ENCODE measurements at regions not wholly inside any gene's neighbourhood (a gene's known extent, or its start where the extent isn't known, plus 50 kb on each side); places are given as distances from the start of the nearest gene placed in this dataset.

- H2AFZ ChIP-seq (replicated peaks): no peak overlapping the region
- no peaks in the 10 kb centered on the region for H3K27me3 ChIP-seq
- no peak overlapping the region for H3K4me3 Mint-ChIP-seq
These were observed 140.7 kb upstream of the TMC3 start for GRCh38 chr15:81514725-81515124.

GRCh38 chr15:81511138-81511537, 137.1 kb upstream of the TMC3 start:
- Histone ChIP-seq H3K27me3 (no peaks in the 10 kb centered on the region), H3K4me3 (no peak overlapping the region), H3K4me2 (no peak overlapping the region)

More at GRCh38 chr15:81514725-81515124, 140.7 kb upstream of the TMC3 start:
- no peak for TF ChIP-seq CTCF (IDR thresholded peaks at IDR 0.05)
- TF ChIP-seq EZH2phosphoT487 (IDR thresholded peaks at IDR 0.05): no peak
- TF ChIP-seq EZH2 (IDR thresholded peaks at IDR 0.05): no peak
- H3K4me1 ChIP-seq: no peaks in the 10 kb centered on the region
- H3K9ac ChIP-seq: no peak overlapping the region
- Mint-ChIP-seq H3K36me3 (no peaks in the 10 kb centered on the region), H3K9me3 (no peaks in the 10 kb centered on the region), H3K4me1 (no peaks in the 10 kb centered on the region), H3K27me3 (ENCODE audit: insufficient read depth, low read depth) (peaks cover 4% of the 10 kb centered on the region), H3K27ac (no peak overlapping the region)
- no peaks in the 10 kb centered on the region for H3F3A ChIP-seq (ENCODE audit: low read depth)
- H3K79me2 ChIP-seq (ENCODE audit: low read depth): no peaks in the 10 kb centered on the region
- H3K4me3 ChIP-seq: no peak overlapping the region
- no peak overlapping the region for H3K4me2 ChIP-seq
- no peak overlapping the region for H3K27ac ChIP-seq
- DNase-seq (ENCODE audit: low spot score): no peak
- no peaks in the 10 kb centered on the region for H3K36me3 ChIP-seq
- no peaks in the 10 kb centered on the region for H3K9me3 ChIP-seq (ENCODE audit: low read depth)
- no peaks in the 10 kb centered on the region for H4K20me1 ChIP-seq (ENCODE audit: low read depth)

GRCh38 chr15:81507831-81508230, 133.8 kb upstream of the TMC3 start:
- Histone ChIP-seq H3K4me2 (no peak overlapping the region), H3K4me1 (no peaks in the 10 kb centered on the region), H3K4me3 (no peak overlapping the region), H3K79me2 (ENCODE audit: low read depth) (no peaks in the 10 kb centered on the region), H3K36me3 (no peaks in the 10 kb centered on the region), H3K27me3 (no peaks in the 10 kb centered on the region), H2AFZ (replicated peaks) (no peak overlapping the region), H3K9ac (no peak overlapping the region), H3K27ac (no peak overlapping the region), H3F3A (ENCODE audit: low read depth) (no peaks in the 10 kb centered on the region), H4K20me1 (ENCODE audit: low read depth) (no peaks in the 10 kb centered on the region), H3K9me3 (ENCODE audit: low read depth) (no peaks in the 10 kb centered on the region)
- TF ChIP-seq EZH2 (IDR thresholded peaks at IDR 0.05): no peak
- TF ChIP-seq EZH2phosphoT487 (IDR thresholded peaks at IDR 0.05): no peak
- TF ChIP-seq CTCF (IDR thresholded peaks at IDR 0.05): no peak
- no peaks in the 10 kb centered on the region for H3K27me3 Mint-ChIP-seq (ENCODE audit: insufficient read depth, low read depth)
- no peak overlapping the region for H3K4me3 Mint-ChIP-seq
- no peaks in the 10 kb centered on the region for H3K9me3 Mint-ChIP-seq
- H3K4me1 Mint-ChIP-seq: no peaks in the 10 kb centered on the region
- DNase-seq (ENCODE audit: low spot score): no peak
- no peaks in the 10 kb centered on the region for H3K36me3 Mint-ChIP-seq
- H3K27ac Mint-ChIP-seq: no peak overlapping the region

More at GRCh38 chr15:81511138-81511537, 137.1 kb upstream of the TMC3 start:
- H3K27ac Mint-ChIP-seq: no peak overlapping the region
- H3K36me3 Mint-ChIP-seq: no peaks in the 10 kb centered on the region
- TF ChIP-seq EZH2phosphoT487 (IDR thresholded peaks at IDR 0.05): no peak
- H3K79me2 ChIP-seq (ENCODE audit: low read depth): no peaks in the 10 kb centered on the region
- no peaks in the 10 kb centered on the region for H3K36me3 ChIP-seq
- H3K27me3 Mint-ChIP-seq (ENCODE audit: insufficient read depth, low read depth): no peaks in the 10 kb centered on the region
- H3K4me3 Mint-ChIP-seq: no peak overlapping the region
- H3K9me3 Mint-ChIP-seq: no peaks in the 10 kb centered on the region
- H3K9me3 ChIP-seq (ENCODE audit: low read depth): no peaks in the 10 kb centered on the region
- H2AFZ ChIP-seq (replicated peaks): no peak overlapping the region
- no peak for DNase-seq (ENCODE audit: low spot score)
- H4K20me1 ChIP-seq (ENCODE audit: low read depth): no peaks in the 10 kb centered on the region
- H3K4me1 Mint-ChIP-seq: no peaks in the 10 kb centered on the region
- no peaks in the 10 kb centered on the region for H3K4me1 ChIP-seq
- H3K9ac ChIP-seq: no peak overlapping the region
- no peaks in the 10 kb centered on the region for H3F3A ChIP-seq (ENCODE audit: low read depth)
- H3K27ac ChIP-seq: no peak overlapping the region

GRCh38 chr15:81506936-81507335, 132.9 kb upstream of the TMC3 start:
- H3K79me2 ChIP-seq (ENCODE audit: low read depth): no peaks in the 10 kb centered on the region
- no peak for DNase-seq (ENCODE audit: low spot score)
- H3K36me3 ChIP-seq: no peaks in the 10 kb centered on the region
- no peaks in the 10 kb centered on the region for H3K36me3 Mint-ChIP-seq
- H4K20me1 ChIP-seq (ENCODE audit: low read depth): no peaks in the 10 kb centered on the region
- H3K27ac Mint-ChIP-seq: no peak overlapping the region
- no peaks in the 10 kb centered on the region for H3K27me3 ChIP-seq
- H3K27ac ChIP-seq: no peak overlapping the region
- H3K4me2 ChIP-seq: no peak overlapping the region
- peaks cover 2% of the 10 kb centered on the region for H3K27me3 Mint-ChIP-seq (ENCODE audit: insufficient read depth, low read depth)
- no peak overlapping the region for H3K4me3 ChIP-seq
- H3K4me1 Mint-ChIP-seq: no peaks in the 10 kb centered on the region
- no peaks in the 10 kb centered on the region for H3K4me1 ChIP-seq
- no peak overlapping the region for H3K9ac ChIP-seq
- no peaks in the 10 kb centered on the region for H3K9me3 ChIP-seq (ENCODE audit: low read depth)
- no peaks in the 10 kb centered on the region for H3F3A ChIP-seq (ENCODE audit: low read depth)
- H2AFZ ChIP-seq (replicated peaks): no peak overlapping the region
- no peak overlapping the region for H3K4me3 Mint-ChIP-seq
- no peaks in the 10 kb centered on the region for H3K9me3 Mint-ChIP-seq
- no peak for TF ChIP-seq EZH2 (IDR thresholded peaks at IDR 0.05)
- TF ChIP-seq EZH2phosphoT487 (IDR thresholded peaks at IDR 0.05): no peak
- no peak for TF ChIP-seq CTCF (IDR thresholded peaks at IDR 0.05)

Data from neural progenitor cell (in vitro differentiated cells).